Epithelial cell of proximal tubule (primary cell): ENCODE measurements at regions not wholly inside any gene's neighbourhood (a gene's known extent, or its start where the extent isn't known, plus 50 kb on each side); places are given as distances from the start of the nearest gene placed in this dataset.
"Not testable (repeated sequence)": the region's sequence is repeated elsewhere in the genome, so short reads cannot be mapped to it uniquely, and the experiment has no call there.

Experiments
- DNase-seq: peaks from one replicate; pipeline ENCODE4 v3.0.0-alpha.2; 2011; ENCODE audit warnings: low read depth
- H3K4me3 ChIP-seq: 2 replicates; pipeline ENCODE4 v1.5.1; 2011; ENCODE audit warnings: low read depth, mild to moderate bottlenecking, low read length
- CTCF ChIP-seq: conservative IDR thresholded peaks from 2 replicates; pipeline ENCODE4 v1.5.1; 2012; ENCODE audit warnings: low read depth, mild to moderate bottlenecking, low read length

DNA sequence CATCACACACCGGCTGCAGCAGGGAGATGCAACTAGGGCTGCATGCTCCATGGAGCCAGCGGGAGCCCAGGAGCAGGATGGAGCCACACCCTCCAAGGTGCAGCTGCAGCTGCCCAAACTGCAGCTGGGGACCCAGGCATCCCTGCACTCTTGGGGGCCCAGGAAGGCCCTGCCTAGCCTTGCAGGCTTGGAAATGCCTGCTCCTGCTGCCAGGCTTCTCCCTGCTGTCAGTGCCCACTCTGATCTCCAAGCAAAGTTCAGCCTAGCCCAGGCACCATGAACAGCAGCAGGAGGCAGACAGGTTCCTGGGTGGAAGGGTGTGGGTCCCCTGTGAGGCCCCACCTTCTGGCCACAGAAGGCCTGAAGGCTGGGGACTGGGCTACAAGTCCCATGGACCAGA lies 1057.1 kb downstream of the CDH8 start:
- DNase-seq: no peak
- H3K4me3 ChIP-seq: no peak overlapping the region
- no peak for TF ChIP-seq CTCF

DNA sequence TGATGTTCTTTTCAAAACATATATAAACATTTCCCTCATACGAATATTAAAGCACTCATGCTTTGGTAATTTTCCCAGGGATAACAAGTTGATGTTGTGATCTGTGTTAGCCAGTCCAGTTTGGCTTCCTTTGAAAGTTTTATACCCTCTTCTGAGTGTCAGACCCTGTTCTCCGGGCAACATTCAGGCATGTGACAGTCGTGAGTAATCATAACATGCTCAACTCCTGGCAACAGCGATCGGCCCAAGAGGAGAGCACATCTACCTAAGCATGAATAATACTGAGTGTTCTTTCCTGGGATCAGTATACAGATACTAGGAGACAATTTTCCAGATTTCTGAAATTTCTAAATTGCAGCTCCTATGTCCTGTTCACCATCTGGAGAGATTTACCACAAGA lies 1086.4 kb downstream of the CDH8 start:
- no peak overlapping the region for H3K4me3 ChIP-seq
- DNase-seq: no peak
- no peak for TF ChIP-seq CTCF

GRCh38 chr16:60945225-60945624 lies 1091.0 kb downstream of the CDH8 start:
- TF ChIP-seq CTCF: no peak
- no peak overlapping the region for H3K4me3 ChIP-seq
- DNase-seq: no peak

DNA sequence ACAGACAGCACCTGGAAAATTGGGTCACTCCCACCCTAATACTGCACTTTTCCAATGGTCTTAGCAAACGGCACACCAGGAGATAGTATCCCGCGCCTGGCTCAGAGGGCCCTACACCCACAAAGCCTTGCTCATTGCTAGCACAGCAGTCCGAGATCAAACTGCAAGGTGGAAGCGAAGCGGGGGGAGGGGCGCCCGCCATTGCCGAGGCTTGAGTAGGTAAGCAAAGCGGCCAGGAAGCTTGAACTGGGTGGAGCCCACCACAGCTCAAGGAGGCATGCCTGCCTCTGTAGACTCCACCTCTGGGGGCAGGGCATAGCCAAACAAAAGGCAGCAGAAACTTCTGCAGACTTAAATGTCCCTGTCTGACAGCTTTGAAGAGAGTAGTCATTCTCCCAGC lies 1100.0 kb downstream of the CDH8 start:
- H3K4me3 ChIP-seq, DNase-seq: not testable (repeated sequence)

GRCh38 chr16:60932600-60932999 lies 1103.6 kb downstream of the CDH8 start:
- DNase-seq: no peak
- TF ChIP-seq CTCF: no peak
- no peak overlapping the region for H3K4me3 ChIP-seq

DNA sequence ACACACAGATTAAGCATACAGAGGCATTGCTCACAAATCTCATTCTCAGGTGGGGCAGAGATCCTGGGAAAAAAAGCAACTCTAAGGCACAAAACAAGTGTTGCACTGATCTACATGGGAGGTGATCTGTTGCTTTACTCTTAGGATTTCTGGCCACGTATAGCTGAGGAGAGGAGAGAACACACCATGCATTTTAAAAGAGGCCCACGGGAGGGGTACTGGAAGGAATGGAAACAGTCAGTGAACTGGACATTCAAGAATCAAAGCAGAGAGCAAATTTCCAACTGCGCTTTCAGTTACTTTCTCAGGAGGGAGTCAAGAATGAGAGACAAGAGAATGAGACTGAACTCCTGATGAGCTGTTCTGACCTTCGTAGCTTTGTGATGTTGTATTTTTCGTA lies 1105.9 kb downstream of the CDH8 start:
- TF ChIP-seq CTCF: no peak
- no peak for DNase-seq
- H3K4me3 ChIP-seq: no peak overlapping the region

DNA sequence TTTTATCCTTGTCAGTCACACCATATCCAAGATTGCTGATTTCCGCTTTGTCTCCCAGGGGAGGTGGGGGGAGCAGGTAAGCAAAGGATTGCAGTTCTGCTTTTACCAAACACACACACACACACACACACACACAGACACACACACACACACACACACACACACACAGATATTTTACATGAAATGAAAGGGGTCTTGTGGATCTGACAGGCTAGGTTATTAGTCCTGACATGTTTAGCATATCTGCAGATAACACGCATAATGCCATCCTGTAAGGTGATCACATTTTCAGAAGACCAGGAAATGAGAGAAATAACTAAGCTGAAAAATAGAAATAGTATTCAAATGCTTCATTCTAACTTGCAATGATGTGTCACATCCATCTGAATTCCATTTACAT lies 1113.3 kb downstream of the CDH8 start:
- DNase-seq: no peak
- no peak overlapping the region for H3K4me3 ChIP-seq
- no peak for TF ChIP-seq CTCF

DNA sequence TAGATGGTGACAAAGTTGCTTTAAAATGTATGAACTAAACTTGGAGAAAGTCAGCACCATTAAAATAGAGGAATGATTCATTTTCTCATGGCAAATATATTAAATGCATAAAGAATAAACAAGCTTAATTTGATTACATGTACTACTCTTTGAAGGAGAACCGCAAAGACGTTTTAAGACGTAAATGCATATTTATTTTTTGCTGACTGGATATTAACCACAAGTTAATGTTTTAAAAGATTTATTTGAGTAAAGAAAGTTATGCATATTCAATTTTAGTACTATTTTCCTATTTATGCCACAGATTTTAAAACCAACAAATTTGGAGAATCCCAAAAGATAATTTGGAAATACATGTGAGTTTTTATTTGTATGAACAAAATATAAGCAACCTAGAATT lies 1121.9 kb downstream of the CDH8 start:
- no peak for DNase-seq
- no peak for TF ChIP-seq CTCF
- no peak overlapping the region for H3K4me3 ChIP-seq
